ENCODE measurements at regions not wholly inside any gene's neighbourhood (a gene's known extent, or its start where the extent isn't known, plus 50 kb on each side); places are given as distances from the start of the nearest gene placed in this dataset.

DNA sequence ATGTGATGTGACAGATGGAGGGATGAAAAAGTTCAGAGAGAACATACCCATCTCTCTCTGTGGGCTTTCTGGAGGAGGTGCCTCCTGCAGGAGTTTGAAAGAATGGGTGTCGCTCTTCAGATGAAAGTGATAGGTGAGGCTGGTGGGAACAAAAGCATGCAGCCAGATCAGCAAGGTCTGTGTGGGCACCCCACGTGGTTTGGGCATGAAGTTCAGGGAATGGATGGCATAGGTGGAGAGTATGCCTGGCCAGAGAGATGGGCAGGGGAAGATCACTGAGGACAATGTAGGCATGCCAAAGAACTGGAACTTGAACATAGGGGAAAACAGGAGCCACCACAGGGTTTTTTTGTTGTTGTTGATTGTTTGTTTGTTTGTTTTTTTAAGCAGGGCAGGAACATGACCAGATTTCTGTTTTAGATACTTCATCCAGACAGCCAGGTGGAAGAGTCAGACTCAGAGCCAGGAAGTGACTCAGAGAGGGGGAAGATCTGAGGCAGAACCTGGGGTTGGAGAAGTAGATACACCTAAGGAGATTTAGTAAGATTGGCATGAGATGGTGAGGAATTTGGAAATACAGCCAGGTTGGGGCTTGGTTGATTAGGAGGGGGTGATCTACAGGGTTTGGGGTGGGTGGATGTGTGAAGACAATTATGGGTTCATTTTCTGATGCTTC lies 64.8 kb upstream of the CLSTN2 start:
- Mint-ChIP-seq H3K4me3 (no peak overlapping the region), H3K36me3 (ENCODE audit: low read depth) (no peaks in the 10 kb centered on the region), H3K9me3 (peaks cover 4% of the 10 kb centered on the region), H3K27ac (no peak overlapping the region), H3K4me1 (no peaks in the 10 kb centered on the region), H3K27me3 (peaks cover 8% of the 10 kb centered on the region)
- no peak for ATAC-seq (replicated peaks)

DNA sequence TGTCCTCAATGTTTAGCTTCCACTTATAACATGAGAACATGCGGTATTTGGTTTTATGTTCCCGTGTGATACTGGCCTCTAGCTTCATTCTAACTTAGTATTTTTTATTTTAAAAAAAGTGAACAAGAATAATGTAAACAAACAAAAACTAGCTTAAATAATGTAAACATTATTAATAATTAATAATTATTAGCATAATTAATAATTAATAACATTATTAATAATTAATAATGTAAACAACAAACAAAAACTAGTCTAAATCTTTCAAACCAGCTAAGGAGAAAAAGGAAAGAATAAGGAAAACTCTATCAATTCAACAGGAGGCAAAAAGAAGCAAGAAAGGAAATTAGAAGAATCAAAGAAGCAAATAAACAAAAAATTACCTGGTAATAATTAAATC lies 66.2 kb upstream of the CLSTN2 start:
- ATAC-seq (replicated peaks): no peak
- Mint-ChIP-seq H3K27me3 (peaks cover 9% of the 10 kb centered on the region), H3K9me3 (peaks cover 4% of the 10 kb centered on the region), H3K27ac (no peak overlapping the region), H3K36me3 (ENCODE audit: low read depth) (no peaks in the 10 kb centered on the region), H3K4me3 (no peak overlapping the region), H3K4me1 (no peaks in the 10 kb centered on the region)

DNA sequence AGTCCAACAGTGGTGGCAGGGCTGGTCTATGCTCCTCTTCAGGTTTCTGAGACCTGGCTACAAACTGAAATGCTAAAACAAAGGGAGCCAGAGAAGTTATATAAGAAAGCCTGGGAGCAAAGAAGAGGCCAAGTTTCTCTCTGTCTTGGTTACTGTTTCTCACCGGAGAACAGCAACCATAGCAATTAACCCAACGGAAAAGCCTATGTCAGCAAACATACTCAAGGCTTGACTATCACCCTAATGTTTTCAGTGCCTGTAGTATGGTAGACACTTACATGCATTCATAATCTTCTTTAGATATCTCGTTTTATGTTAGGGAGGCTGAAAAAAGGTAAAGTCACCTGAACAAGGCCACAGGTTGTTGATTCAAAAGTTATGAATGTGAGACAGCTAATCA lies 86.3 kb upstream of the CLSTN2 start:
- Mint-ChIP-seq H3K9me3 (no peaks in the 10 kb centered on the region), H3K27ac (no peak overlapping the region), H3K27me3 (peaks cover 4% of the 10 kb centered on the region), H3K36me3 (ENCODE audit: low read depth) (no peaks in the 10 kb centered on the region), H3K4me3 (no peak overlapping the region), H3K4me1 (no peaks in the 10 kb centered on the region)
- ATAC-seq (replicated peaks): no peak

DNA sequence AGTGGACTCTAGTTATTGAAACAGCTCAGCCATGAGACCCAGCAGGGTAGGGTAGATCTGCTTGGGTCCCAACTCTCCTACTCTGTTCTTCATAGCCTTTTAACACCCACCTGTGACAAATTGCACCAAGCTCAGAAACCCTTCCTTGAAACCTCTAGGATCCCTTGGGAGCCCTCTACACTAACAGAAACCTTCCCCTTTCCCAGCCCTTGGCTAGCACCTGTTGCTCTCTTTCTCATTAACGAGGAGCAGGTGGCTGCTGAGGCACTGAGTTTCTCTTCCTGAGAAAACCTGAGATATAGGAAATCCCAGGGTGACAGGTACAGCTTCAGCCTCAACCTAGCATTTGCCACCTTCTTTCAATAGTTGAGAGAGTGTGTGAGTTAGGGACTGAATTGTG lies 88.3 kb upstream of the CLSTN2 start:
- Mint-ChIP-seq H3K9me3 (no peaks in the 10 kb centered on the region), H3K4me1 (no peaks in the 10 kb centered on the region), H3K36me3 (ENCODE audit: low read depth) (no peaks in the 10 kb centered on the region), H3K4me3 (no peak overlapping the region), H3K27me3 (peaks cover 4% of the 10 kb centered on the region), H3K27ac (no peak overlapping the region)
- no peak for ATAC-seq (replicated peaks)

DNA sequence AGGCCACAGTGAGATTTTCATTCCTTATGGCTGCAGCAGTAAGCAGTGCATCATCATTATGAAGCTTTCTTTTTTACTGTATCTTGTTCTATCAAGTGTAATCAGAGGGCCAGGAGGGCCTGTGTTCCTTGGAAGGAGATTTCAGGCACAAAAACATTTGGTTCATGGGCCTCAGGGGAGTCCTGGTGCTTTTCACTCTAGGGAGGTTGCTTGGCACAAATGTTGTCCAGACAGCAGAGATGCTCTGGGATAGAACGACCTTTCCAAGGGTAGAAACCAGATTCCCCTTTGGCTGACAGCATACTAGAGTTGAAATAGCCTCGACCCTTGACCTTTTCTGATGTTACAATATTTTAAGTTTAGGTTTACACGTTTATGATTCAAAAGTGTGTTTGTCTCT lies 95.3 kb upstream of the CLSTN2 start:
- no peaks in the 10 kb centered on the region for H3K4me1 Mint-ChIP-seq
- no peaks in the 10 kb centered on the region for H3K9me3 Mint-ChIP-seq
- no peak for ATAC-seq (replicated peaks)

DNA sequence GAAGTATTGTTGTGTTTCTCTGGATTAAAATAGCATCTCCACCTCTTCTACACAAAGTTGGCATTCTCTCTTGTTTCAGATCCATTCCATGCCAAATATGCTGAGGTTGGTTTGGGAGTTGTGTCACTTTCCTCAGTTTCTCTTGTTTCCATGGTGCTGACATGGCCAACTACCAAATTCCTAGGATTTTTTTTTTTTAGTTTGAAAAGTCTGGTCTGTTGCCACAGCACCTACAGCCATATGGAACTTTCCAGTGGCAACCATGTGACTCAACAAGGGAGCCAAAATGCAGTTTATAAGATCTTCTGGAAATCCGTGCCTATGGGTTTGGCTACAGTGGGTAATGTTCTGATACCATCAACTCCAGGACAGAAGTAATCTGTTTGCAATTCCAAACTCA lies 96.0 kb upstream of the CLSTN2 start:
- H3K27ac Mint-ChIP-seq: no peak overlapping the region
- ATAC-seq (replicated peaks): no peak
- no peaks in the 10 kb centered on the region for H3K27me3 Mint-ChIP-seq
- no peak overlapping the region for H3K4me3 Mint-ChIP-seq
- no peaks in the 10 kb centered on the region for H3K36me3 Mint-ChIP-seq (ENCODE audit: low read depth)
- H3K4me1 Mint-ChIP-seq: no peaks in the 10 kb centered on the region
- H3K9me3 Mint-ChIP-seq: no peaks in the 10 kb centered on the region

More for the DNA sequence above, 95.3 kb upstream of the CLSTN2 start:
- H3K36me3 Mint-ChIP-seq (ENCODE audit: low read depth): no peaks in the 10 kb centered on the region
- H3K27ac Mint-ChIP-seq: no peak overlapping the region
- H3K4me3 Mint-ChIP-seq: no peak overlapping the region
- no peaks in the 10 kb centered on the region for H3K27me3 Mint-ChIP-seq

DNA sequence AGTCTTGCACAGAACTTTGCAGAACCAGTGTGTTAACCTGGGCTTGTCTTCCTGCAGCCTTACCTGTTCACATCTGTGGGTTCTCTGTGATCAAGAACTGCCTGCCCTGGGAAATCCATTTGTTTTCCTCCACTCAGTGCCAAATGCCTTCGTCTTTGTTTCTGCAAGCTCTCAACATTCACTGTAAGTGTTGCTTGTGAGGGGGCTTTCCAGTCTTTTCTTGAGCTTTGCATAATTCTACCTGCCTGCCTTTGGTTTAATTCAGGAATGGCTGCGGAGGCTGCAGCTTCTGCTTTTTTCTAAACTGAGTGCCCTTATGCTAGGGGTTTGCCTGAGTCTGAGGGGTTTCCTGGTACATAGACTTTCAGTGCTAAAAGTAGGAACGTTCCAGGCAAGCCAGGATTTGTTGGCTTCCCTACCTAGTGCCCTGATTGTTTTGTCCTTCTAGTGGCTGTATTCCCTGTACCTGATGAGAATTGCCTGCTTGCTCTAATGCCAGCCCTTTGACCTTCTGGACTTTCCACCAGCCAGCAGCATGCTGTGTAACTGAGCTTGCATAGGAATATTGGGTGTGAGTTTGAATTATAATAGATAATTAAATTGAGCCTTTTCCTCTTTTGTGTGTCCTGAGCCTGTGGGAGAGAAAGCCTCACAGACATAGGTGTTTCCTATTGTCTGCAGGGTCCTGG lies 96.6 kb upstream of the CLSTN2 start:
- Mint-ChIP-seq H3K4me1 (no peaks in the 10 kb centered on the region), H3K9me3 (no peaks in the 10 kb centered on the region), H3K36me3 (ENCODE audit: low read depth) (no peaks in the 10 kb centered on the region), H3K4me3 (no peak overlapping the region), H3K27ac (no peak overlapping the region), H3K27me3 (no peaks in the 10 kb centered on the region)
- ATAC-seq (replicated peaks): no peak

DNA sequence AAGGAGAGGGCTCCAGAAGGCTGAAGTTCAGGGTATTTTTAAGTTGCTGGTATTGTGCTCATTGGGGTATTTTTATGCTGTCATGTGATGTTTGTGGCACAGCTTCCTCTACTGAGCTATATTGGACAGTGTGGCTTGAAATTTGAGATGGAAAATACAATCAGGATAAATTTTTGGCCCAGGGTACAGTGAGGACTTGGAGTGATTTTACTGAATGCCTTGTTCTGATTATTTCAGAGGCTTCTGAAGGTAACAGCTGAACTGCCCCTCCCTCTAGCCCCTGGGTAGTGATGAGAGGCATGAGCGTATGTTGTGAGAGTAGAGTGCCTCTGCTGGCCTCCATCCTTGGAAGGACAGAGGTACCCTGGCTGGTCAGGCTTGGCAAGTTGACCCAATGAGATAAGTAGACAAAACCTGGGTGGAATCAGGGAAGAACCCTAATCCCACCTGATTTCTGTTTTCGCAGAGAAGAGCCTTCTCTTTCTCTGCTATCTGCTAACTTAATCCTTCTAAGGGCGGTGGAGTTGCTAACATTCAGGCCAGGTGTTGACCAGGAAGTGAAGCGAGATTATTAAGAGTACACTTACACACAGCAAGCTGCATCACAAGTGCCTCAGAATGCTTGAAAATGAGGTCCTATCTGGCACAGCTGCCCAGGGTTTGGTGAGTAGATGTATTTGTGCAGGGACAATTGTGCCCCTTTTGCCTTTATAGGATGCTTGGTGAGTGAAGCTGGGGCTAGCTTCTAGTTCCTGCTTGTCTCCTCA lies 98.1 kb upstream of the CLSTN2 start:
- no peak for ATAC-seq (replicated peaks)
- Mint-ChIP-seq H3K4me3 (no peak overlapping the region), H3K36me3 (ENCODE audit: low read depth) (no peaks in the 10 kb centered on the region), H3K4me1 (no peaks in the 10 kb centered on the region), H3K27ac (no peak overlapping the region), H3K9me3 (no peaks in the 10 kb centered on the region), H3K27me3 (no peaks in the 10 kb centered on the region)

DNA sequence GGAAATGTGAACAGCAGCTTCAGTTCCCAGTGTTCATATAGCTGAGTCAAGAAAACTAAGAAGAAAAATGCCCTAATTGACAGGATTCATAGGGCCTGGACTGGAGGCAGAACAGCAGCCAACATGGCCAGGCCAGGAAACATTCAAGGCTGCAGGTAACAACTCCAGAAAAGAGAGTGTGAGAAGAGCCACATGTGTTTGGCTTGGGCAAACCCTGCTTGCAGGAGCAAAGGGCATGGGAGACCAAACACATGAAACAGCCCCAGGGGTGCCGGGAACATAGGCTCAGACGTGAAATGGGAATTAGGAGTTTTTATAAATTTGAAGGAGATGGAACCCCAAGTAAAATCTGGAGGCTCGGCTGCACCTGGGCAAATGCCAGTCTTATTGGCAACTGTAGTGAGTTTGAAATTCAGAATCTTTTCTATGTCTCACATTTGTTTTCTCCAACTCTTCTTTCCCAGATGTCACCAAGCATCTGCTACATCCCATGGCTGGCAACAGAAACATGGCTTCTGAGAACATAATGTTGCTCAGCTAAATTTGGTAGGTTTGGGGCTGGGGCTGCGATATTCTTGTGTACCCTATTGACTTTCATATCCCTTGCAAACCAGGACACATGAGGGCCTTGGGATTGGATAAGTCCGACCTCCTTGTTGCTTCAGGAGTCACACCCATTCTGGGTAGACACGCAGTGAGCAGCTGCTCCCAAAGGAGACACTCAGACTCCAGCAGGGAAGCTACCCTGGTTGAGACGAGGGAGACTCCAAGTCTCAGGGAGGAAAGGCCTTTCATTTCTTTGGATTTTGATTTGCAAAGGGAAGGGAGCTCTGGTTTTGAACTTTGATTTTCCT lies 98.9 kb upstream of the CLSTN2 start:
- H3K27ac Mint-ChIP-seq: no peak overlapping the region
- no peaks in the 10 kb centered on the region for H3K27me3 Mint-ChIP-seq
- no peaks in the 10 kb centered on the region for H3K4me1 Mint-ChIP-seq
- no peak for ATAC-seq (replicated peaks)
- no peaks in the 10 kb centered on the region for H3K9me3 Mint-ChIP-seq
- H3K4me3 Mint-ChIP-seq: no peak overlapping the region
- H3K36me3 Mint-ChIP-seq (ENCODE audit: low read depth): no peaks in the 10 kb centered on the region

DNA sequence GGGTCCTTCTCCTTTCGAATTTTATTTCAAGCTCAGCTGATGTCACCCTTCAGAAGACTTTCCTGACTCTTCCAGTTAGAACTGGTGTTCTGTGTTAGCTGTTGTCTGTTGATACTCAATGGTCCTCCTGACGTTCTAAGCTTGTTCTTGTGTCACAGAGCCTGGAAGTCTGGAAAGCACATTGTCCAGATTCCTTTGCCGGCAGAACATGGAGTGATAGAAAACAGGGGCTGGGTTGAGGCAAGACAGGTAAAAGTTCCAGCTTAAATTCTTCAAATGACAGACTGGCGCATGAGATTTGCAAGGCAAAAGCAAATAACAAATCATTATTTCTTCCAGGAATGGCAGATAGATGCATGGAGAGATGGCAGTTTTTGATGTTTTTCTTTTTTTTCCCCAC lies 102.0 kb upstream of the CLSTN2 start:
- no peak overlapping the region for H3K27ac Mint-ChIP-seq
- H3K9me3 Mint-ChIP-seq: no peaks in the 10 kb centered on the region
- ATAC-seq (replicated peaks): no peak
- H3K4me1 Mint-ChIP-seq: no peaks in the 10 kb centered on the region
- no peaks in the 10 kb centered on the region for H3K27me3 Mint-ChIP-seq
- no peak overlapping the region for H3K4me3 Mint-ChIP-seq
- no peaks in the 10 kb centered on the region for H3K36me3 Mint-ChIP-seq (ENCODE audit: low read depth)

DNA sequence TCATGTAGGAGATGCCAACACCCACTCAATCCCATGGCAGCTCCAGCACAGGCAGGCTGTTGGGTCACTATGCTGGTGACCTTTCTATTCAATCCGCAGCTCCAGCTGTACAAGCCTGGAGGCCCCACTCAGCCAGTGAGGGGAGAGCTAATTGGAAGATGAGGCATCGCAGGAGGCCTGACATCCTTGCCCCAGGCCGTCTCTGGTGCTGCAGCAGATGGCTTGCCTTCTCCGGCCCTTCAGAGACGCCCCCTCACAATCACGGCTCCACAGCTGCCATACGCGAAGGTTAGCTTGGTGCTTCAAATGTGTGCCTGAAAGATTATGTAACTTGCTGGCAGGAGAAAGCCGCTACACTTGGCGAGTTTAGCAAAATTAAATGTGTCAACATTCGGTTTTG lies 104.2 kb upstream of the CLSTN2 start:
- no peak overlapping the region for H3K27ac Mint-ChIP-seq
- H3K4me1 Mint-ChIP-seq: no peaks in the 10 kb centered on the region
- H3K36me3 Mint-ChIP-seq (ENCODE audit: low read depth): no peaks in the 10 kb centered on the region
- no peaks in the 10 kb centered on the region for H3K9me3 Mint-ChIP-seq
- no peaks in the 10 kb centered on the region for H3K27me3 Mint-ChIP-seq
- no peak overlapping the region for H3K4me3 Mint-ChIP-seq
- ATAC-seq (replicated peaks): no peak

DNA sequence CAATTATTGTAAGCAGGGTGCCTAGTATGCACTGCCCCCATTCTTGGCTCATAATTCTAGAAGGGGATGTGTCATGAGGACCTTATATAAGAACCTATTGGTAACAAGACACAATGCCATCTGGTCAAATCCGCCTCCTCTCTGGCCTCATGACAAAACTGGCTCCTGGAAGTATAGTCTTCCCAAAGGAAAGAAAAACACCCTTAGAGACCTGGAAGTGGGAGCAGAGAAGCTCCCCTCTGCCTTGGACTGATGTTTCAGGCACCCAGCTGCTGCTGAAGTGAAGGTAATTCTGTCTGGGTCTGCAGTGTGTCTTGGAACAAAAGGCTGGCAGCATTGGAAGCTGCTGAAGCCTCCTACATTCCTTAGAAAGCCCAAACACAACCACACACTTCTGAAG lies 107.2 kb upstream of the CLSTN2 start:
- no peaks in the 10 kb centered on the region for H3K27me3 Mint-ChIP-seq
- peaks cover 8% of the 10 kb centered on the region for H3K9me3 Mint-ChIP-seq
- no peak overlapping the region for H3K4me3 Mint-ChIP-seq
- no peak overlapping the region for H3K27ac Mint-ChIP-seq
- H3K4me1 Mint-ChIP-seq: no peaks in the 10 kb centered on the region
- no peaks in the 10 kb centered on the region for H3K36me3 Mint-ChIP-seq (ENCODE audit: low read depth)
- no peak for ATAC-seq (replicated peaks)

DNA sequence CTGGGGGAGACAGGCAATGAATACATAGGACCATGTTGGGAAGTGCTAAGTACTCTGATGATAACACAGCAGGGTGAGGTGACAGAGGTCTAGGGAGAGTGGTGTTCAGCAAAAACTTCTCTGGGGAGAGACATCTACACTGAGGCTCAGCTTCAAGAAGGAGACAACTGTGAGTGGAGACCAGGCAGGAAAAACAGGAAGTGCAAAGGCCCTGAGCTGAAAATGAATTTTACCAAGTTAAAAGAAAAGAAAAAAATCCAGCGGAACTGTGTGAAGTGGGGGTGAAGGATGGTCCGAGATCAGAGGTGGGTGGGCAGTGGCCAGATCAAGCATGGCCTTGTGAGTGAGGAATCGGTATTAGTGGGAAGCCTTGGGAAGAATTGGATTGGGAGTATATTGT lies 110.1 kb upstream of the CLSTN2 start:
- H3K9me3 Mint-ChIP-seq: peaks cover 8% of the 10 kb centered on the region
- no peaks in the 10 kb centered on the region for H3K4me1 Mint-ChIP-seq
- no peak for ATAC-seq (replicated peaks)
- no peaks in the 10 kb centered on the region for H3K27me3 Mint-ChIP-seq
- H3K27ac Mint-ChIP-seq: no peak overlapping the region
- H3K4me3 Mint-ChIP-seq: no peak overlapping the region
- H3K36me3 Mint-ChIP-seq (ENCODE audit: low read depth): no peaks in the 10 kb centered on the region

DNA sequence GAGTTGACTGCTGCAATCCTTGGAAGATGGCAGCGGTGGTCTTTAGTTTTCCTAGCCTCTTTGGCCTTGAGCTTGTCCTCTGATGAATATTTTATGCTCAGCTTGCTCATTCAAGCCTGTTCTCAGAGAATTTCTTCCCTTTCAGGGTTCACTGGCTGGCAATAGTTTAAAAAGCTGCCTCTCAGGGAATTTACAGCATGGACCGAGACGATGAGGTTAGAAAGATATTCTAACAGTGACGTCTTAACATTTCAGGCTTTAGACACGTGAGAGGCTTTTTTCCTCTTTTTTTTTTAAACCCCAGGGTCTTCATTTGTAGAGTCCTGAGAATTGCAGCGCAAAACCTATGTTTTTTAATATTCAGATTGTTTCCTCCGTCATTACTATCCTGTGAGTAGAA lies 120.3 kb upstream of the CLSTN2 start:
- H3K4me1 Mint-ChIP-seq: no peaks in the 10 kb centered on the region
- ATAC-seq (replicated peaks): no peak
- H3K9me3 Mint-ChIP-seq: peaks cover 9% of the 10 kb centered on the region
- H3K4me3 Mint-ChIP-seq: no peak overlapping the region
- peaks cover 6% of the 10 kb centered on the region for H3K27me3 Mint-ChIP-seq
- no peaks in the 10 kb centered on the region for H3K36me3 Mint-ChIP-seq (ENCODE audit: low read depth)
- H3K27ac Mint-ChIP-seq: no peak overlapping the region
